Upper lobe of left lung (tissue), 4 donors: ENCODE measurements at regions not wholly inside any gene's neighbourhood (a gene's known extent, or its start where the extent isn't known, plus 50 kb on each side); places are given as distances from the start of the nearest gene placed in this dataset.

ENCODE experiments used
- EP300 ChIP-seq, 4 donors: sonication (generic); formaldehyde crosslinking; IDR thresholded peaks; one replicate each; pipeline ENCODE4 v1.5.1; 2017; ENCODE audit warnings: antibody characterized with exemption in 4 of 4, control low read depth in 2 of 4
- POLR2AphosphoS5 ChIP-seq, 2 donors: sonication (generic); formaldehyde crosslinking; IDR thresholded peaks; one replicate each; pipeline ENCODE4 v1.5.1; 2017; ENCODE audit warnings: antibody characterized with exemption in 2 of 2
- TF ChIP-seq, protein P1 (sequence below), 6 experiments: fragments of 450-650 bp in 4 of 6; fragments of 200-600 bp in 2 of 6; sonication (generic) in 2 of 6; IDR thresholded peaks; one replicate each; pipeline ENCODE4 v1.5.1; 2016 to 2019; ENCODE audit warnings: antibody characterized with exemption in 6 of 6

DNA sequence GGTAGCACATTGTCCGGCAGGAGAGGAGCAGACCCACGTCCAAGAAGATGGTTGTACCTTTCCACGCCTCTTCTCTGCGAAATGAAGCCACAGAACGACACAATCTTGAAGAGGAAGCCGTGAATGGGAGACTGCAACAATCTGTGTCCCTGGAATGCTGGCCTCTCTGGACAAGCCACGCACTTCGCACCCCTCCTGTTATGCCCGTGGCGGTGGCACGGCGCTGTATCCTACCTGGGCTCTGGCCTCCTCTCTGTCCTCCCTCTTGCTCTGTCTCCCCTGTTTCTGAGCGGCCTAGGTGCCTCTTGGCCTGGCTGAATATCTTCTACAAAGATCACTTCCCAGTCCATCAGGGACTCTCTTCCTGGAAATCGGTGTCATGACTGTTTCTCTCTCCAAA, 717.8 kb downstream of the KCNJ18 start:
- no peak for TF ChIP-seq EP300 (IDR thresholded peaks at IDR 0.05)
- TF ChIP-seq, protein P1, sequence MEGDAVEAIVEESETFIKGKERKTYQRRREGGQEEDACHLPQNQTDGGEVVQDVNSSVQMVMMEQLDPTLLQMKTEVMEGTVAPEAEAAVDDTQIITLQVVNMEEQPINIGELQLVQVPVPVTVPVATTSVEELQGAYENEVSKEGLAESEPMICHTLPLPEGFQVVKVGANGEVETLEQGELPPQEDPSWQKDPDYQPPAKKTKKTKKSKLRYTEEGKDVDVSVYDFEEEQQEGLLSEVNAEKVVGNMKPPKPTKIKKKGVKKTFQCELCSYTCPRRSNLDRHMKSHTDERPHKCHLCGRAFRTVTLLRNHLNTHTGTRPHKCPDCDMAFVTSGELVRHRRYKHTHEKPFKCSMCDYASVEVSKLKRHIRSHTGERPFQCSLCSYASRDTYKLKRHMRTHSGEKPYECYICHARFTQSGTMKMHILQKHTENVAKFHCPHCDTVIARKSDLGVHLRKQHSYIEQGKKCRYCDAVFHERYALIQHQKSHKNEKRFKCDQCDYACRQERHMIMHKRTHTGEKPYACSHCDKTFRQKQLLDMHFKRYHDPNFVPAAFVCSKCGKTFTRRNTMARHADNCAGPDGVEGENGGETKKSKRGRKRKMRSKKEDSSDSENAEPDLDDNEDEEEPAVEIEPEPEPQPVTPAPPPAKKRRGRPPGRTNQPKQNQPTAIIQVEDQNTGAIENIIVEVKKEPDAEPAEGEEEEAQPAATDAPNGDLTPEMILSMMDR (IDR thresholded peaks at IDR 0.05): no peak
- TF ChIP-seq POLR2AphosphoS5 (IDR thresholded peaks at IDR 0.05): no peak
